Gastrocnemius medialis (tissue), 4 donors: ENCODE measurements at regions not wholly inside any gene's neighbourhood (a gene's known extent, or its start where the extent isn't known, plus 50 kb on each side); places are given as distances from the start of the nearest gene placed in this dataset.

ENCODE experiments used
- CTCF ChIP-seq, 5 experiments: fragments of 450-650 bp in 3 of 5; fragments of 200-600 bp in 2 of 5; sonication (generic) in 2 of 5; IDR thresholded peaks in 4 of 5; conservative IDR thresholded peaks in 1 of 5; 1 replicate in 4 of 5; 2 replicates in 1 of 5; pipeline ENCODE4 v1.5.1; 2016 to 2019; ENCODE audit warnings: antibody characterized with exemption in 5 of 5, mild to moderate bottlenecking in 3 of 5, moderate library complexity in 3 of 5
- POLR2A ChIP-seq, 2 donors: fragments of 450-650 bp; IDR thresholded peaks; one replicate each; pipeline ENCODE4 v1.6.1; 2017; ENCODE audit warnings: antibody characterized with exemption in 2 of 2, mild to moderate bottlenecking in 2 of 2, moderate library complexity in 2 of 2

- TF ChIP-seq CTCF (IDR thresholded peaks at IDR 0.05 in 4 of 5, conservative IDR thresholded peaks at IDR 0.05 in 1 of 5) (no peak), POLR2A (IDR thresholded peaks at IDR 0.05) (no peak)
Measured at GRCh38 chrX:20637351-20637750, 370.6 kb upstream of the RPS6KA3 start.
